ENCODE measurements at regions not wholly inside any gene's neighbourhood (a gene's known extent, or its start where the extent isn't known, plus 50 kb on each side); places are given as distances from the start of the nearest gene placed in this dataset.

DNA sequence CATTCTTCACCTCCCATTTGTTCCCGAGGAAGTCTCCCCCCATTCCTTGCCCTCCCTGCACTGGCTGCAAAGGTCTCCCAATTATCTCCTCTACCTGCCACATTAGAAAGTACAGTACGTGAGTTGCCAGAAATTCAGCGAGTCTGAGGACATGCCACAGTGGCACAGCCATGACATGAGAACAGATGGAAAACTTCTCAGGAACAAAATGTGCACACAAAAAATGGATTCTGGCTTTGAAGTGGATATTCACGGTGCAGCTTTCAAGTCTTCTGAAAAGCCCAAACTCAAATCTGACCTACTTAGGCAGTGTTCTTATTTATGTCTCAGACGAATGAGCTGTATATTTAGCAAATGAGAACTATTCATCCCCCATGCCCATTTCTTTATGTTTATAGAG is 269.1 kb upstream of the ARID1B start:
- DNase-seq = no peak
- no peak overlapping the region for H3K27ac ChIP-seq (ENCODE audit: low read depth in 1 of 3, low read length in 2 of 3)
- 69 to 77% (median 73%) methylated on average over 5 of the region's 5 CpGs for WGBS, 3 donors
- H3K36me3 ChIP-seq (ENCODE audit: control insufficient read depth in 3 of 3, insufficient read depth in 2 of 3, low read depth in 1 of 3, low read length in 3 of 3) = no peaks in the 10 kb centered on the region
- no peak for FAIRE-seq
- no peaks in the 10 kb centered on the region for H3K9me3 ChIP-seq (ENCODE audit: control insufficient read depth in 2 of 2, insufficient read depth in 1 of 2, low read depth in 1 of 2, low read length in 1 of 2)
- no peak overlapping the region for H3K4me3 ChIP-seq (ENCODE audit: low read depth in 1 of 3, low read length in 3 of 3)
- no peaks in the 10 kb centered on the region for H3K27me3 ChIP-seq (ENCODE audit: control insufficient read depth in 3 of 3, insufficient read depth in 3 of 3, low read length in 3 of 3)
- no peaks in the 10 kb centered on the region for H3K4me1 ChIP-seq (ENCODE audit: control insufficient read depth in 3 of 3, insufficient read depth in 2 of 3, low read depth in 1 of 3, low read length in 2 of 3)

DNA sequence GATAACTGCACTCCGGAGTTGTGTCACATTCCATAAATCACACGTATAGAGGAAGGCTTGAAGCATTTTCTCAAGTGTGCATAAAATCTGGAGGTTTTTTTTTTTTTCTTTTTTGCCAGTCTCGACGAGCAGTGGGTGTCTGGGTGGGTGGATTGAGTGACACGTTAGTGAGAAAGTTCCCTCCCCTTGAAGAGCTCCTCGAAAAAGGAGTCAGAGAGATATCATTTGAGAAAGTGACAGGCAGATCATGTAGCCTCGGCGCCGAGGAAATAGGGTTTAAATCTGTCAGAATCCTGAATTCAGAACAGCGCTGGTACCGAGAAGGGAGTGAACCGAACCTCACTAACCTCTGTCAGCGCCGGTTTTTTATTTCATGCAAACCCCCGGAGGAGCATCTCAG is 269.5 kb upstream of the ARID1B start:
- no peaks in the 10 kb centered on the region for H3K36me3 ChIP-seq (ENCODE audit: control insufficient read depth in 3 of 3, insufficient read depth in 2 of 3, low read depth in 1 of 3, low read length in 3 of 3)
- DNase-seq = no peak
- H3K4me3 ChIP-seq (ENCODE audit: low read depth in 1 of 3, low read length in 3 of 3) = no peak overlapping the region
- H3K9me3 ChIP-seq (ENCODE audit: control insufficient read depth in 2 of 2, insufficient read depth in 1 of 2, low read depth in 1 of 2, low read length in 1 of 2) = no peaks in the 10 kb centered on the region
- H3K27ac ChIP-seq (ENCODE audit: low read depth in 1 of 3, low read length in 2 of 3) = no peak overlapping the region
- no peaks in the 10 kb centered on the region for H3K27me3 ChIP-seq (ENCODE audit: control insufficient read depth in 3 of 3, insufficient read depth in 3 of 3, low read length in 3 of 3)
- 83 to 87% (median 85%) methylated on average over 15 of the region's 15 CpGs for WGBS, 3 donors
- H3K4me1 ChIP-seq (ENCODE audit: control insufficient read depth in 3 of 3, insufficient read depth in 2 of 3, low read depth in 1 of 3, low read length in 2 of 3) = no peaks in the 10 kb centered on the region
- no peak for FAIRE-seq

DNA sequence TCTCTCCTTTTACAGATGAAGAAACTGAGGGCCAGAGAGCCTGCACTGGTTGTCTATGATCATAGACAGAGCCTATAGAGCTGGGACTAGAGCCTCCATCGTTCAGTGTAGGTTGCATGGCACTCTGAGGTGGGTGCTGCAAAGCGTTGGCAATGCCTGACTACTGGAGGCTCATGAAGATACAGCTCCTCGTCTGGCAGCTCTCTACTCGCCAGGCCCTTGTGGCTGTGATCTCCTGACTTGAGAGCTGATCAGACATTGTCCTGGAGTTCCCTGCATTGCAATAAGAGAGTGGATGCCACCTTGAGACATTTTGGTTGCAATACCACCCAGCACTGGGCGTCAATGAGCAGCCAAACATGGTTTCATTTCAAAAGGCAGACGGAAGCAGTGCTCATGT is 270.1 kb upstream of the ARID1B start:
- Histone ChIP-seq H3K4me3 (ENCODE audit: low read depth in 1 of 3, low read length in 3 of 3) (no peak overlapping the region), H3K36me3 (ENCODE audit: control insufficient read depth in 3 of 3, insufficient read depth in 2 of 3, low read depth in 1 of 3, low read length in 3 of 3) (no peaks in the 10 kb centered on the region), H3K27me3 (ENCODE audit: control insufficient read depth in 3 of 3, insufficient read depth in 3 of 3, low read length in 3 of 3) (no peaks in the 10 kb centered on the region), H3K4me1 (ENCODE audit: control insufficient read depth in 3 of 3, insufficient read depth in 2 of 3, low read depth in 1 of 3, low read length in 2 of 3) (no peaks in the 10 kb centered on the region), H3K9me3 (ENCODE audit: control insufficient read depth in 2 of 2, insufficient read depth in 1 of 2, low read depth in 1 of 2, low read length in 1 of 2) (no peaks in the 10 kb centered on the region), H3K27ac (ENCODE audit: low read depth in 1 of 3, low read length in 2 of 3) (no peak overlapping the region)
- DNase-seq = no peak
- 70 to 78% (median 78%) methylated on average over 6 of the region's 6 CpGs for WGBS, 3 donors
- no peak for FAIRE-seq

DNA sequence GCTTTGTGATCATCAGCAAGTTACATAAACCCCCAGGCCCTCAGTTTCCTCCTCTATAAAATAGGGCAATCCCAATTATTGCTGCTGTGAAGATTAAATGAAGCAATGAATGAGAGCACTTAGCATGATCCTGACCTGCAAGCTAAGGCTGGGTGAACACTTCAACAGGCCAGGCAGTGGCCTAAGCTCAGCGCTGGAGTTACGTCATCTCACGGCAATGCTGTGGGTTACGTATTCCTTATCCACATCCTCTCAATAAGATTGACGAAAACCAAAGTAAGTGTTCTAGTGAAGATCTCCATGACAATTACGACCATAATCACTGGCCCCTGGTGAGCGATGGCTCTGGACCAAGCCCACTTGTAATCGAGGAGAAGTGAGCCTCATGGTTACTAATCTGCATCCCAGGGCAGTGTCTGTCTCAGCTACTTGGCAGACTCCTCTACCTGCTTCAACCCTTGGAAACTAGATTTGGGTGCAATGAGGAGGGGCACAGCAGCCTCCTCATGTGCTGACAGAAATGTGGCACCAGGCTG is 274.1 kb upstream of the ARID1B start:
- FAIRE-seq = no peak
- no peak for DNase-seq
- H3K4me1 ChIP-seq (ENCODE audit: control insufficient read depth in 3 of 3, insufficient read depth in 2 of 3, low read depth in 1 of 3, low read length in 2 of 3) = no peaks in the 10 kb centered on the region
- WGBS, 3 donors = 87 to 96% (median 91%) methylated on average over 8 of the region's 8 CpGs
- no peak overlapping the region for H3K27ac ChIP-seq (ENCODE audit: low read depth in 1 of 3, low read length in 2 of 3)
- no peaks in the 10 kb centered on the region for H3K27me3 ChIP-seq (ENCODE audit: control insufficient read depth in 3 of 3, insufficient read depth in 3 of 3, low read length in 3 of 3)
- no peaks in the 10 kb centered on the region for H3K9me3 ChIP-seq (ENCODE audit: control insufficient read depth in 2 of 2, insufficient read depth in 1 of 2, low read depth in 1 of 2, low read length in 1 of 2)
- H3K4me3 ChIP-seq (ENCODE audit: low read depth in 1 of 3, low read length in 3 of 3) = no peak overlapping the region
- H3K36me3 ChIP-seq (ENCODE audit: control insufficient read depth in 3 of 3, insufficient read depth in 2 of 3, low read depth in 1 of 3, low read length in 3 of 3) = no peaks in the 10 kb centered on the region

DNA sequence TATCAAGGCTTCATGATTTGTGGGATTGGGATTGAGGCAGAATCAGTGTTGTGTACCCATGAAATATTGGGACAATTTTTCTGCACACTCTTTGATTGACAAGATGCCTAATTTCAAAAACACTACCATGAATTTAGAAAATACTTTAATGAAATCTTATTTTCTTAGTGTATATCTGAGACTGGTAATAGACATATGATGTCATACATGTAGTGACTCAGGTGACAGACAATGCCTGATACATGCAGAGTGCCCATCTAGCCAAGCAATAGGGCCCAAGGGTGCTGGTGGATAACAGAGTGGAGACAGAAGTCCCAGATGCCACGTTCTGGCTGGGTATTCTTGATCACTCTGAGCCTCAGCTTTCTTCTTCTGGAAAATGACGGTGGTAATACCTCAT is 279.6 kb upstream of the ARID1B start:
- no peaks in the 10 kb centered on the region for H3K4me1 ChIP-seq (ENCODE audit: control insufficient read depth in 3 of 3, insufficient read depth in 2 of 3, low read depth in 1 of 3, low read length in 2 of 3)
- no peak overlapping the region for H3K4me3 ChIP-seq (ENCODE audit: low read depth in 1 of 3, low read length in 3 of 3)
- no peak for FAIRE-seq
- H3K9me3 ChIP-seq (ENCODE audit: control insufficient read depth in 2 of 2, insufficient read depth in 1 of 2, low read depth in 1 of 2, low read length in 1 of 2) = no peaks in the 10 kb centered on the region
- DNase-seq = no peak
- H3K36me3 ChIP-seq (ENCODE audit: control insufficient read depth in 3 of 3, insufficient read depth in 2 of 3, low read depth in 1 of 3, low read length in 3 of 3) = no peaks in the 10 kb centered on the region
- WGBS, 3 donors = 59 to 82% (median 77%) methylated on average over 2 of the region's 2 CpGs
- no peak overlapping the region for H3K27ac ChIP-seq (ENCODE audit: low read depth in 1 of 3, low read length in 2 of 3)
- H3K27me3 ChIP-seq (ENCODE audit: control insufficient read depth in 3 of 3, insufficient read depth in 3 of 3, low read length in 3 of 3) = peaks cover 0 to 2% (median 0%) of the 10 kb centered on the region in 3 donors

DNA sequence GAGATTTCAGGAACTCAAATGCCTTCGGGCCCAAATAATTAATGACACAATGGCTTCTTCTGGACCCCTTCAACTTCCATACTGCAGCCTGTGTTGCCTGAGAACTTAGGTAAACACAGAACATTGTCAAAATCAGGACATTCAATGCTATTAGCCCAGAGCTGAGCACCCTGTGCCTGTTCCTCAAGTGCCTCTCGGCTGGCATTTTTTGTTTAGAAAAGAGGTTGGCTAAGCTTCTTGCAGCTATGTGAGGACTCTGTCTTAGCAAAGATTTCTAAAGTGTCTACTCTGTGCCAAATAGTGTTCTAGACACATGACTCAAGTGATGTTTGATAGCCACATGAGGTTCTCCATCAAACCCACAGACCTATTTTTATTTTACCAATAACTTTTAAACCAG is 289.3 kb upstream of the ARID1B start:
- no peaks in the 10 kb centered on the region for H3K27me3 ChIP-seq (ENCODE audit: control insufficient read depth in 3 of 3, insufficient read depth in 3 of 3, low read length in 3 of 3)
- DNase-seq (no peak), FAIRE-seq (no peak)
- 58 to 78% (median 63%) methylated on average over 2 of the region's 2 CpGs for WGBS, 3 donors
- no peak overlapping the region for H3K27ac ChIP-seq (ENCODE audit: low read depth in 1 of 3, low read length in 2 of 3)
- no peaks in the 10 kb centered on the region for H3K36me3 ChIP-seq (ENCODE audit: control insufficient read depth in 3 of 3, insufficient read depth in 2 of 3, low read depth in 1 of 3, low read length in 3 of 3)
- H3K4me1 ChIP-seq (ENCODE audit: control insufficient read depth in 3 of 3, insufficient read depth in 2 of 3, low read depth in 1 of 3, low read length in 2 of 3) = no peaks in the 10 kb centered on the region
- peaks cover 0 to 7% of the 10 kb centered on the region in 2 donors for H3K9me3 ChIP-seq (ENCODE audit: control insufficient read depth in 2 of 2, insufficient read depth in 1 of 2, low read depth in 1 of 2, low read length in 1 of 2)
- H3K4me3 ChIP-seq (ENCODE audit: low read depth in 1 of 3, low read length in 3 of 3) = no peak overlapping the region

DNA sequence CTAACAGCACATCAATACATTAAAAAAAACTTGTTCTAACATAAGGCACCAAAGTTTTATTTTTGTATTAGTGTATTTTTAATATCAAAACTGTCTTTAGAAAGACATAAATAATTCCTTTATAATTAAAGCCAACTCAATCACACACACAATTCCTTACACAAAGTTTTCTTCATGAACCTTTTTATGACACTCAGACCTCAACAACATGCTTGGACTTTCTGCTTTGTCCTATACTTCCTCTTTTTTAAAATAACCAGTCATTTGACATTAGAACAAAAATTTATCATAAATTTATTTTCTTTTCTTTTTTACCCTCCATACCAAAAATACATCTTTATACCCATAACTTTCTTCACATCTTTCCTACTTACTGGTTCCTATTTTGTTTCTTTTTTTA is 292.0 kb upstream of the ARID1B start:
- FAIRE-seq = no peak
- H3K36me3 ChIP-seq (ENCODE audit: control insufficient read depth in 3 of 3, insufficient read depth in 2 of 3, low read depth in 1 of 3, low read length in 3 of 3) = no peaks in the 10 kb centered on the region
- H3K27me3 ChIP-seq (ENCODE audit: control insufficient read depth in 3 of 3, insufficient read depth in 3 of 3, low read length in 3 of 3) = no peaks in the 10 kb centered on the region

DNA sequence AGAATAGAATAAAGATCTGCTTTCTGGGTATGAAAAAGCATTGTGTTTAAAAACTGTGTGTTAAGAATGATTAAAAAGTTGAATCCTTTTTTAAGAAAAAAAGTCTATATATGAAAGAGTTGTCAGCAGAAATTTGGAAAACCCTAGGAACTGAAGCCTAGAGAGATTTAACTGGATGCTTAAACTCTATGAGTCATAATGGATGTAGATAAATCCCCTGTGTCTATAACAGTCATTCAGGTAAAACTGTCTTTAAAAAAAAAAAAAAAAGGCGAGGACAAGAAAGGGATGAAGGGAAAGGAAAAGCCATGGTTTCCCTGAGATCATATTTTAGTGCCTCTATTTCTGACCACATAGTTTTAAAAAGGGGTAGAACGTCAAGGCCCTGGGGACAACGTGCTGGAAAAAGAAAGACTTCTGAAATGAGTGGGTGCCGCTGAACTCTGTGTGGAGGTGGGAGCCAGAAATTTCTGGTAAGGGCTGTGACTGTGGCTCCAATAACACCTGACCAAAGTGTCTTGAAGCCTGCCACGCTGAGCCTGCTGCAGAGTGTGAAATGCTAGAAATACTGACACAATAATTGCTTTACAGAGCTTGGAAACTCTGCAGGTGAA is 302.6 kb upstream of the ARID1B start:
- H3K9me3 ChIP-seq (ENCODE audit: control insufficient read depth in 2 of 2, insufficient read depth in 1 of 2, low read depth in 1 of 2, low read length in 1 of 2) = no peaks in the 10 kb centered on the region
- H3K4me1 ChIP-seq (ENCODE audit: control insufficient read depth in 3 of 3, insufficient read depth in 2 of 3, low read depth in 1 of 3, low read length in 2 of 3) = no peaks in the 10 kb centered on the region
- DNase-seq (no peak), FAIRE-seq (no peak)
- 67 to 80% (median 76%) methylated on average over 5 of the region's 5 CpGs for WGBS, 3 donors
- H3K4me3 ChIP-seq (ENCODE audit: low read depth in 1 of 3, low read length in 3 of 3) = no peak overlapping the region
- H3K27me3 ChIP-seq (ENCODE audit: control insufficient read depth in 3 of 3, insufficient read depth in 3 of 3, low read length in 3 of 3) = no peaks in the 10 kb centered on the region
- no peaks in the 10 kb centered on the region for H3K36me3 ChIP-seq (ENCODE audit: control insufficient read depth in 3 of 3, insufficient read depth in 2 of 3, low read depth in 1 of 3, low read length in 3 of 3)
- H3K27ac ChIP-seq (ENCODE audit: low read depth in 1 of 3, low read length in 2 of 3) = no peak overlapping the region

More for the DNA sequence above, 292.0 kb upstream of the ARID1B start:
- no peak overlapping the region for H3K4me3 ChIP-seq (ENCODE audit: low read depth in 1 of 3, low read length in 3 of 3)
- no peaks in the 10 kb centered on the region for H3K9me3 ChIP-seq (ENCODE audit: control insufficient read depth in 2 of 2, insufficient read depth in 1 of 2, low read depth in 1 of 2, low read length in 1 of 2)
- H3K27ac ChIP-seq (ENCODE audit: low read depth in 1 of 3, low read length in 2 of 3) = no peak overlapping the region
- no peaks in the 10 kb centered on the region for H3K4me1 ChIP-seq (ENCODE audit: control insufficient read depth in 3 of 3, insufficient read depth in 2 of 3, low read depth in 1 of 3, low read length in 2 of 3)
- DNase-seq = no peak

DNA sequence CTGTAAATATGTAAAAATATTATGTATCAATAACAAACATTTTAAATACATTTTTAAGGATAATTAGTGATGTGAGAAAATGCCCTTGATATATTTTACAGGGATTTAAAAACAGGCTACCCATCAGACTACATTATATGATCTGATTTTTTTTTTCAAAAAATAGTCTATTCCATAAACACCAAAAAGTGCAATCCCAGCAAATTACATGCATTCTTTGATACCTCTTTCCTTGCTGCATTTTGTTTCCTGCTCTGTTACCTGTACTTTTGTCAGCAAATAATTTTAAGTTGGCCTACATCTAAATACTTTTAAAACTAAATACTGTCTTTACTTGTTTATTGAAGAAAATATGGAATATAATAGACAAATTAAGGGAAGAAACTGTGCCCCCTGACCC is 306.2 kb upstream of the ARID1B start:
- H3K36me3 ChIP-seq (ENCODE audit: control insufficient read depth in 3 of 3, insufficient read depth in 2 of 3, low read depth in 1 of 3, low read length in 3 of 3) = no peaks in the 10 kb centered on the region
- no peak overlapping the region for H3K27ac ChIP-seq (ENCODE audit: low read depth in 1 of 3, low read length in 2 of 3)
- H3K4me3 ChIP-seq (ENCODE audit: low read depth in 1 of 3, low read length in 3 of 3) = no peak overlapping the region
- DNase-seq (no peak), FAIRE-seq (no peak)
- H3K4me1 ChIP-seq (ENCODE audit: control insufficient read depth in 3 of 3, insufficient read depth in 2 of 3, low read depth in 1 of 3, low read length in 2 of 3) = no peaks in the 10 kb centered on the region
- no peaks in the 10 kb centered on the region for H3K27me3 ChIP-seq (ENCODE audit: control insufficient read depth in 3 of 3, insufficient read depth in 3 of 3, low read length in 3 of 3)
- no peaks in the 10 kb centered on the region for H3K9me3 ChIP-seq (ENCODE audit: control insufficient read depth in 2 of 2, insufficient read depth in 1 of 2, low read depth in 1 of 2, low read length in 1 of 2)
